H1 (cell line): ENCODE measurements at regions not wholly inside any gene's neighbourhood (a gene's known extent, or its start where the extent isn't known, plus 50 kb on each side); places are given as distances from the start of the nearest gene placed in this dataset.

Experiments used
- BACH1 ChIP-seq: IDR thresholded peaks from 2 replicates; pipeline ENCODE4 v1.6.1; 2012; ENCODE audit warnings: low read length, improper control_type of control experiment
- TF ChIP-seq, protein P1 (sequence below): IDR thresholded peaks from 2 replicates; pipeline ENCODE4 v1.6.1; 2012; ENCODE audit warnings: inconsistent platforms

DNA sequence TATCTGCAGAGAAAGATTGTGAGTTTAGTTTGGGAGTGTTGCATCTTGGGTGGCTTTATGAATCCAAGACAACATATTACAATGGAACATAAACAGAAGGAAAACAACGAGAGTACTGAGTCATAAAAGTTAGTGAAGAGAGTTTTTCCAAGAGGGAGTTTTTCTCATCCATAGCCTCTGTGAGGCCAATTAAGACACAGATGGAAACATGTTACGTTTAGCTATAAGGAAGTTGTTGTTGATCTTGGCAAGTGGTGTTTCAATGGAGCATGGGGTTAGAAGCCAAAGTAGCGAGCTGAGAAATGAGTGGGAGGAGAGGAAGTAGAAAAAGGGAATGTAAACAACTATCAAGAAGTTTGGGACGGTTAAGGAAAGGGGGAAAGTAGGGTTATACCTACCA lies 53.3 kb upstream of the SPATA31D4 start (continued):
- no peak for TF ChIP-seq BACH1
- TF ChIP-seq, protein P1, sequence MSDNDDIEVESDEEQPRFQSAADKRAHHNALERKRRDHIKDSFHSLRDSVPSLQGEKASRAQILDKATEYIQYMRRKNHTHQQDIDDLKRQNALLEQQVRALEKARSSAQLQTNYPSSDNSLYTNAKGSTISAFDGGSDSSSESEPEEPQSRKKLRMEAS = no peak
